ENCODE measurements at regions not wholly inside any gene's neighbourhood (a gene's known extent, or its start where the extent isn't known, plus 50 kb on each side); places are given as distances from the start of the nearest gene placed in this dataset.
"Not testable (repeated sequence)": the region's sequence is repeated elsewhere in the genome, so short reads cannot be mapped to it uniquely, and the experiment has no call there.

DNA sequence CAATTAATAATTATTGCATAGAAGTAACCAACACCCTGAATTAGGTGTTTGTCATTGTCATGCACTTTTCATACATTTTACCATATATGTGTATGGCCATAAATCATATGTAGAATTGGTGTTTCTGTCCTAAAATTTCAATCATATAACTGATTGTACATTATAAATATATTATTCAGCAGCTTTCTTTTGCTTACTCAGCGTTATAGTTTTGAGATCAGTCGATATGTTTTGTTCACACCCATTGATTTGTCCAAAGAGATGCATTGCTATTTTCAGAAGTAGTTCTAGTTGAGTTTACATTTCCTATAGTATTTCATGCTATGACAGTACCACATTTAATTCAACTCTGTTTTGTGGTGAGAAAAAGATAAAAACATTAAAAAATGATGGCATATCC is 50.5 kb upstream of the PARP4 start:
- H3K9me3 Mint-ChIP-seq: peaks cover 0 to 1% (median 0%) of the 10 kb centered on the region in 7 donors
- Histone ChIP-seq H3K9me3 (ENCODE audit: control insufficient read depth in 2 of 2, low read length in 2 of 2) (no peaks in the 10 kb centered on the region), H3K4me1 (ENCODE audit: control insufficient read depth, insufficient read depth, low read length, poor library complexity, severe bottlenecking) (no peaks in the 10 kb centered on the region), H3K4me3 (ENCODE audit: low read depth, low read length) (no peak overlapping the region), H3K27me3 (ENCODE audit: control insufficient read depth, insufficient read depth, low read length) (peaks cover 21% of the 10 kb centered on the region), H3K27ac (ENCODE audit: insufficient read depth, low read length, poor library complexity, severe bottlenecking) (no peak overlapping the region), H3K36me3 (ENCODE audit: control insufficient read depth, insufficient read depth, low read length) (no peaks in the 10 kb centered on the region)
- H3K4me3 Mint-ChIP-seq: no peak overlapping the region
- ATAC-seq (ENCODE audit: low read depth in 2 of 2): no peak
- H3K4me1 Mint-ChIP-seq: peaks cover 0 to 11% (median 6%) of the 10 kb centered on the region in 4 donors
- H3K27ac Mint-ChIP-seq: no peak overlapping the region
- peaks cover 57% of the 10 kb centered on the region for H3K27me3 Mint-ChIP-seq
- no peak for DNase-seq
- H3K36me3 Mint-ChIP-seq: no peaks in the 10 kb centered on the region

GRCh38 chr13:24563971-24564370 is 51.4 kb upstream of the PARP4 start:
- H3K36me3 Mint-ChIP-seq; H3K9me3 ChIP-seq (ENCODE audit: control insufficient read depth in 2 of 2, low read length in 2 of 2); H3K4me1 ChIP-seq (ENCODE audit: control insufficient read depth, insufficient read depth, low read length, poor library complexity, severe bottlenecking); ATAC-seq (ENCODE audit: low read depth in 2 of 2); H3K27ac ChIP-seq (ENCODE audit: insufficient read depth, low read length, poor library complexity, severe bottlenecking); H3K36me3 ChIP-seq (ENCODE audit: control insufficient read depth, insufficient read depth, low read length); H3K27ac Mint-ChIP-seq; DNase-seq; H3K4me3 ChIP-seq (ENCODE audit: low read depth, low read length); H3K4me3 Mint-ChIP-seq; H3K9me3 Mint-ChIP-seq: not testable (repeated sequence)
- H3K27me3 ChIP-seq (ENCODE audit: control insufficient read depth, insufficient read depth, low read length): peaks cover 15% of the 10 kb centered on the region
- Mint-ChIP-seq H3K27me3 (peaks cover 52% of the 10 kb centered on the region), H3K4me1 (peaks cover 0 to 11% (median 6%) of the 10 kb centered on the region in 4 donors)

- DNase-seq: no peak
- peaks cover 0 to 3% (median under 1%) of the 10 kb centered on the region in 4 donors for H3K4me1 Mint-ChIP-seq
- H3K4me3 ChIP-seq (ENCODE audit: low read depth, low read length): no peak overlapping the region
- no peaks in the 10 kb centered on the region for H3K9me3 Mint-ChIP-seq
- peaks cover 52% of the 10 kb centered on the region for H3K27me3 Mint-ChIP-seq
- H3K27ac ChIP-seq (ENCODE audit: insufficient read depth, low read length, poor library complexity, severe bottlenecking): no peak overlapping the region
- no peak overlapping the region for H3K4me3 Mint-ChIP-seq
- H3K27ac Mint-ChIP-seq: no peak overlapping the region
- no peak for ATAC-seq (ENCODE audit: low read depth in 2 of 2)
- H3K36me3 ChIP-seq (ENCODE audit: control insufficient read depth, insufficient read depth, low read length): no peaks in the 10 kb centered on the region
- peaks cover 16% of the 10 kb centered on the region for H3K27me3 ChIP-seq (ENCODE audit: control insufficient read depth, insufficient read depth, low read length)
- H3K9me3 ChIP-seq (ENCODE audit: control insufficient read depth in 2 of 2, low read length in 2 of 2): no peaks in the 10 kb centered on the region
- no peaks in the 10 kb centered on the region for H3K4me1 ChIP-seq (ENCODE audit: control insufficient read depth, insufficient read depth, low read length, poor library complexity, severe bottlenecking)
- no peaks in the 10 kb centered on the region for H3K36me3 Mint-ChIP-seq
Observed at GRCh38 chr13:24564881-24565280, 52.3 kb upstream of the PARP4 start.

- not testable (repeated sequence) for H3K36me3 ChIP-seq (ENCODE audit: control insufficient read depth, insufficient read depth, low read length); H3K9me3 Mint-ChIP-seq; H3K4me1 Mint-ChIP-seq; H3K9me3 ChIP-seq (ENCODE audit: control insufficient read depth in 2 of 2, low read length in 2 of 2); ATAC-seq (ENCODE audit: low read depth in 2 of 2); H3K27ac Mint-ChIP-seq; H3K4me3 ChIP-seq (ENCODE audit: low read depth, low read length); DNase-seq; H3K27ac ChIP-seq (ENCODE audit: insufficient read depth, low read length, poor library complexity, severe bottlenecking); H3K36me3 Mint-ChIP-seq; H3K4me1 ChIP-seq (ENCODE audit: control insufficient read depth, insufficient read depth, low read length, poor library complexity, severe bottlenecking); H3K4me3 Mint-ChIP-seq
- H3K27me3 Mint-ChIP-seq: peaks cover 53% of the 10 kb centered on the region
- H3K27me3 ChIP-seq (ENCODE audit: control insufficient read depth, insufficient read depth, low read length): peaks cover 16% of the 10 kb centered on the region
Observed at GRCh38 chr13:24567593-24567992, 55.0 kb upstream of the PARP4 start.

GRCh38 chr13:24574847-24575246 is 62.3 kb upstream of the PARP4 start:
- Histone ChIP-seq H3K27ac (ENCODE audit: insufficient read depth, low read length, poor library complexity, severe bottlenecking) (no peak overlapping the region), H3K27me3 (ENCODE audit: control insufficient read depth, insufficient read depth, low read length) (no peaks in the 10 kb centered on the region), H3K36me3 (ENCODE audit: control insufficient read depth, insufficient read depth, low read length) (no peaks in the 10 kb centered on the region), H3K4me3 (ENCODE audit: low read depth, low read length) (no peak overlapping the region), H3K9me3 (ENCODE audit: control insufficient read depth in 2 of 2, low read length in 2 of 2) (peaks cover 7 to 9% of the 10 kb centered on the region in 2 experiments), H3K4me1 (ENCODE audit: control insufficient read depth, insufficient read depth, low read length, poor library complexity, severe bottlenecking) (no peaks in the 10 kb centered on the region)
- no peak overlapping the region for H3K4me3 Mint-ChIP-seq
- H3K9me3 Mint-ChIP-seq: peaks cover 0 to 9% (median 7%) of the 10 kb centered on the region in 7 donors
- H3K27me3 Mint-ChIP-seq: peaks cover 21% of the 10 kb centered on the region
- no peak for DNase-seq
- no peaks in the 10 kb centered on the region for H3K4me1 Mint-ChIP-seq
- peaks cover 5% of the 10 kb centered on the region for H3K36me3 Mint-ChIP-seq
- no peak overlapping the region for H3K27ac Mint-ChIP-seq
- no peak for ATAC-seq (ENCODE audit: low read depth in 2 of 2)

DNA sequence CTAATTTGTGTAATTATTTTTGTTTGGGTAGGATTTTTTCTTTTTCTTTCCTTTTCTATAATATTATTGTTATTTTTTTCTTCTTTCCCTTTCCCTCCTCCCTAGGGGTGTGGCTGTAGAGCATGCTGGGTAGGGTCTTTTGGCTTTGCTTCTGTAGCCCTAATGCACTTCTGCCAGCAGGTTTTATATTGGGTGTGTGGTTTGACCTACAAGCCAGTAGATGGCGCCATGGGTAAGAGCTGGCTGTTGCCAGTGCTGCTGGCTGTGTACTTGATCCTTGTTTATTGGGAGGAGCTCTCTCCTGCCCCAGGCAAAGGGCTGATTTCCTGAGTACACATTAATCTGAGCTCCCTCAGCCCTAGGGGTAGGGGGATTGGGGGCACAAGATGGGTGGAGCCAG is 67.7 kb upstream of the PARP4 start:
- Mint-ChIP-seq H3K4me3 (peak overlapping the region in 2 of 4 donors; percentile 67 to 85), H3K27me3 (peaks cover 13% of the 10 kb centered on the region), H3K27ac (peak overlapping the region in 1 of 3 donors; percentile 29), H3K4me1 (peaks cover 0 to 29% (median 16%) of the 10 kb centered on the region in 4 donors)
- H3K9me3 ChIP-seq (ENCODE audit: control insufficient read depth in 2 of 2, low read length in 2 of 2); H3K36me3 ChIP-seq (ENCODE audit: control insufficient read depth, insufficient read depth, low read length); H3K36me3 Mint-ChIP-seq; H3K27me3 ChIP-seq (ENCODE audit: control insufficient read depth, insufficient read depth, low read length); H3K4me1 ChIP-seq (ENCODE audit: control insufficient read depth, insufficient read depth, low read length, poor library complexity, severe bottlenecking); H3K27ac ChIP-seq (ENCODE audit: insufficient read depth, low read length, poor library complexity, severe bottlenecking); H3K4me3 ChIP-seq (ENCODE audit: low read depth, low read length); ATAC-seq (ENCODE audit: low read depth in 2 of 2); H3K9me3 Mint-ChIP-seq: not testable (repeated sequence)
- DNase-seq: peak in 2 of 3 donors; percentile 37 to 41

- not testable (repeated sequence) for H3K9me3 Mint-ChIP-seq; H3K4me1 ChIP-seq (ENCODE audit: control insufficient read depth, insufficient read depth, low read length, poor library complexity, severe bottlenecking); H3K36me3 ChIP-seq (ENCODE audit: control insufficient read depth, insufficient read depth, low read length); H3K9me3 ChIP-seq (ENCODE audit: control insufficient read depth in 2 of 2, low read length in 2 of 2); H3K36me3 Mint-ChIP-seq; H3K27ac ChIP-seq (ENCODE audit: insufficient read depth, low read length, poor library complexity, severe bottlenecking); H3K27me3 ChIP-seq (ENCODE audit: control insufficient read depth, insufficient read depth, low read length); ATAC-seq (ENCODE audit: low read depth in 2 of 2)
- DNase-seq: peak in 1 of 3 donors; percentile 56
- Mint-ChIP-seq H3K27ac (peak overlapping the region in 1 of 3 donors; percentile 8), H3K4me3 (peak overlapping the region in 1 of 4 donors; percentile 8), H3K4me1 (peaks cover 0 to 33% (median 16%) of the 10 kb centered on the region in 4 donors), H3K27me3 (peaks cover 13% of the 10 kb centered on the region)
- H3K4me3 ChIP-seq (ENCODE audit: low read depth, low read length): peak overlapping the region; percentile 46
Observed at GRCh38 chr13:24581578-24581977, 69.0 kb upstream of the PARP4 start.

GRCh38 chr13:24591697-24592096 is 79.1 kb upstream of the PARP4 start:
- DNase-seq; H3K9me3 Mint-ChIP-seq; H3K4me3 Mint-ChIP-seq; H3K4me3 ChIP-seq (ENCODE audit: low read depth, low read length); H3K27ac Mint-ChIP-seq; H3K9me3 ChIP-seq (ENCODE audit: control insufficient read depth in 2 of 2, low read length in 2 of 2); H3K27me3 Mint-ChIP-seq; H3K27ac ChIP-seq (ENCODE audit: insufficient read depth, low read length, poor library complexity, severe bottlenecking); H3K27me3 ChIP-seq (ENCODE audit: control insufficient read depth, insufficient read depth, low read length); H3K4me1 Mint-ChIP-seq; H3K36me3 ChIP-seq (ENCODE audit: control insufficient read depth, insufficient read depth, low read length); H3K4me1 ChIP-seq (ENCODE audit: control insufficient read depth, insufficient read depth, low read length, poor library complexity, severe bottlenecking); H3K36me3 Mint-ChIP-seq; ATAC-seq (ENCODE audit: low read depth in 2 of 2): not testable (repeated sequence)
